ENCODE measurements at regions not wholly inside any gene's neighbourhood (a gene's known extent, or its start where the extent isn't known, plus 50 kb on each side); places are given as distances from the start of the nearest gene placed in this dataset.
A peak's percentile ranks its signal among the peaks of the same experiment; 100 is the strongest.

DNA sequence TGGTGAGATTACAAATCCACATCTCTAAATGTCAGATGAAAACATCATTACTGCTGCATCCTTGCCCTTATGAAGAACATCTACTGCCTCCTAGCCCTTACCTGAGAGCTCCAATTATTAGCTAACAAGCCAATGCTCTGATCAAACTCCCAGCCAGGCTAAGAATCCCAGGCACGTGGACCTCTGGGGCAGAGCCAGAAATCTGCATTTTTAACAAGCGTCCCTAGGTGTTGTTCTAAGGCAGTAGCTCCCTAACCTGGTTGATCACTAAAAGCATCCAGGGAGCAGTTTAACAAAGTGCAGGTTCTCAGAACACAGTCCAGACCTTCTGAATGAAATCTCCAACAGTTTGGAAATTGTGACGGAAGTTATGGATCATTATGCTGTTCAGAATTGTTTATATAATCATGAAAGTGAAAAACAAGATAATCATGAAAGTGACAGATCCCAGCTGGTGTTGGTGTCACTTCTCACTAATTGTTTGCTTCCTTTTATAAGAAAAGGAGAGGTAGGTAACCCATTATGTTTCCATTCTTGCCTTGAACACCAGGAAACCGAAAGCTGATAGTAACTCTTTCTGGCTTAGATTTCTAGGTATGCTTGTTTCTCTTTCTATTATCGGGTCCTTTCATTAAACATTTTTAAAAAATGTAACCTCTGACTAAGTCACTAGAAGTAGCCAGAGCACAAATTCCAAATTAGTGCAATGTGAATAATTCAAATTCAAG, 216.5 kb upstream of the NR4A3 start:
- Mint-ChIP-seq H3K4me1 (peaks cover 34% of the 10 kb centered on the region), H3K27me3 (ENCODE audit: low read depth) (peaks cover 78% of the 10 kb centered on the region), H3K36me3 (no peaks in the 10 kb centered on the region), H3K9me3 (no peaks in the 10 kb centered on the region), H3K4me3 (no peak overlapping the region), H3K27ac (no peak overlapping the region)
- TF ChIP-seq, protein P1, sequence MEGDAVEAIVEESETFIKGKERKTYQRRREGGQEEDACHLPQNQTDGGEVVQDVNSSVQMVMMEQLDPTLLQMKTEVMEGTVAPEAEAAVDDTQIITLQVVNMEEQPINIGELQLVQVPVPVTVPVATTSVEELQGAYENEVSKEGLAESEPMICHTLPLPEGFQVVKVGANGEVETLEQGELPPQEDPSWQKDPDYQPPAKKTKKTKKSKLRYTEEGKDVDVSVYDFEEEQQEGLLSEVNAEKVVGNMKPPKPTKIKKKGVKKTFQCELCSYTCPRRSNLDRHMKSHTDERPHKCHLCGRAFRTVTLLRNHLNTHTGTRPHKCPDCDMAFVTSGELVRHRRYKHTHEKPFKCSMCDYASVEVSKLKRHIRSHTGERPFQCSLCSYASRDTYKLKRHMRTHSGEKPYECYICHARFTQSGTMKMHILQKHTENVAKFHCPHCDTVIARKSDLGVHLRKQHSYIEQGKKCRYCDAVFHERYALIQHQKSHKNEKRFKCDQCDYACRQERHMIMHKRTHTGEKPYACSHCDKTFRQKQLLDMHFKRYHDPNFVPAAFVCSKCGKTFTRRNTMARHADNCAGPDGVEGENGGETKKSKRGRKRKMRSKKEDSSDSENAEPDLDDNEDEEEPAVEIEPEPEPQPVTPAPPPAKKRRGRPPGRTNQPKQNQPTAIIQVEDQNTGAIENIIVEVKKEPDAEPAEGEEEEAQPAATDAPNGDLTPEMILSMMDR (IDR thresholded peaks at IDR 0.05): no peak
- TF ChIP-seq IRF2 (CRISPR knock-in tag; IDR thresholded peaks at IDR 0.05; ENCODE audit: borderline replicate concordance, low read depth): no peak
- TF ChIP-seq, protein P2, sequence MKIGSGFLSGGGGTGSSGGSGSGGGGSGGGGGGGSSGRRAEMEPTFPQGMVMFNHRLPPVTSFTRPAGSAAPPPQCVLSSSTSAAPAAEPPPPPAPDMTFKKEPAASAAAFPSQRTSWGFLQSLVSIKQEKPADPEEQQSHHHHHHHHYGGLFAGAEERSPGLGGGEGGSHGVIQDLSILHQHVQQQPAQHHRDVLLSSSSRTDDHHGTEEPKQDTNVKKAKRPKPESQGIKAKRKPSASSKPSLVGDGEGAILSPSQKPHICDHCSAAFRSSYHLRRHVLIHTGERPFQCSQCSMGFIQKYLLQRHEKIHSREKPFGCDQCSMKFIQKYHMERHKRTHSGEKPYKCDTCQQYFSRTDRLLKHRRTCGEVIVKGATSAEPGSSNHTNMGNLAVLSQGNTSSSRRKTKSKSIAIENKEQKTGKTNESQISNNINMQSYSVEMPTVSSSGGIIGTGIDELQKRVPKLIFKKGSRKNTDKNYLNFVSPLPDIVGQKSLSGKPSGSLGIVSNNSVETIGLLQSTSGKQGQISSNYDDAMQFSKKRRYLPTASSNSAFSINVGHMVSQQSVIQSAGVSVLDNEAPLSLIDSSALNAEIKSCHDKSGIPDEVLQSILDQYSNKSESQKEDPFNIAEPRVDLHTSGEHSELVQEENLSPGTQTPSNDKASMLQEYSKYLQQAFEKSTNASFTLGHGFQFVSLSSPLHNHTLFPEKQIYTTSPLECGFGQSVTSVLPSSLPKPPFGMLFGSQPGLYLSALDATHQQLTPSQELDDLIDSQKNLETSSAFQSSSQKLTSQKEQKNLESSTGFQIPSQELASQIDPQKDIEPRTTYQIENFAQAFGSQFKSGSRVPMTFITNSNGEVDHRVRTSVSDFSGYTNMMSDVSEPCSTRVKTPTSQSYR (CRISPR knock-in tag; IDR thresholded peaks at IDR 0.05): no peak
- TF ChIP-seq, protein P3, sequence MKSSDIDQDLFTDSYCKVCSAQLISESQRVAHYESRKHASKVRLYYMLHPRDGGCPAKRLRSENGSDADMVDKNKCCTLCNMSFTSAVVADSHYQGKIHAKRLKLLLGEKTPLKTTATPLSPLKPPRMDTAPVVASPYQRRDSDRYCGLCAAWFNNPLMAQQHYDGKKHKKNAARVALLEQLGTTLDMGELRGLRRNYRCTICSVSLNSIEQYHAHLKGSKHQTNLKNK (CRISPR knock-in tag; IDR thresholded peaks at IDR 0.05): no peak
- no peak for TF ChIP-seq CREM (CRISPR knock-in tag; IDR thresholded peaks at IDR 0.05)
- DNase-seq (ENCODE audit: low spot score): no peak
- ATAC-seq: peak; percentile 65
- POLR2A ChIA-PET: interaction anchor here (0.8 kb wide), 1 partner anchor 726 kb away, joined by 3 read pairs; no protein-coding TSS in a partner anchor
- CTCF ChIA-PET: no interaction called here

DNA sequence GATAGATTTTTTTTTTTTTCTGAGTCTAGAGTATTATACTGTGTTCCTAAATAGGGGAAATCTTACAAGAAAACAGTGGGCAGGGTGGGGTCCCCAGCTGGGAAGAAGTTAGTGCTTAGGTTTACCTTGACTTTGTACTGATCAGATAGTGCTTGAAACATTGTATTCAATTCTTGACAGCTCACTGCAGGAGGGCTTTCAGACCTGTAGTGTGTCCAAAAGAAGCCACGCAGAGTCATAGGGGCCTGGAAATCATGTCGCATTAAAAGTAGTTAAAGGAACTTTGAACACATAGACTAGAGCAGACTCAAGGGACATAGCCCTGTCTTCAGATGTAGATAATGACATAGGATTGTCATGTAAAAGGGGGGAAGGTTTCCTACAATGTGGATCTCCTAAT, 215.4 kb upstream of the NR4A3 start:
- Mint-ChIP-seq H3K4me3 (no peak overlapping the region), H3K27ac (no peak overlapping the region), H3K36me3 (no peaks in the 10 kb centered on the region), H3K4me1 (peaks cover 34% of the 10 kb centered on the region), H3K9me3 (no peaks in the 10 kb centered on the region), H3K27me3 (ENCODE audit: low read depth) (peaks cover 82% of the 10 kb centered on the region)
- POLR2A ChIA-PET: no interaction called here
- DNase-seq (ENCODE audit: low spot score): no peak
- ATAC-seq: no peak
- CTCF ChIA-PET: no interaction called here
- no peak for TF ChIP-seq ZNF396 (CRISPR knock-in tag; IDR thresholded peaks at IDR 0.05; ENCODE audit: borderline replicate concordance)
- no peak for TF ChIP-seq GABPB1 (CRISPR knock-in tag; IDR thresholded peaks at IDR 0.05)
- TF ChIP-seq ZNF671 (CRISPR knock-in tag; IDR thresholded peaks at IDR 0.05): no peak
- no peak for TF ChIP-seq ESRRA (CRISPR knock-in tag; IDR thresholded peaks at IDR 0.05; ENCODE audit: borderline replicate concordance)
- no peak for TF ChIP-seq NR1H2 (CRISPR knock-in tag; IDR thresholded peaks at IDR 0.05)
- TF ChIP-seq, protein P4, sequence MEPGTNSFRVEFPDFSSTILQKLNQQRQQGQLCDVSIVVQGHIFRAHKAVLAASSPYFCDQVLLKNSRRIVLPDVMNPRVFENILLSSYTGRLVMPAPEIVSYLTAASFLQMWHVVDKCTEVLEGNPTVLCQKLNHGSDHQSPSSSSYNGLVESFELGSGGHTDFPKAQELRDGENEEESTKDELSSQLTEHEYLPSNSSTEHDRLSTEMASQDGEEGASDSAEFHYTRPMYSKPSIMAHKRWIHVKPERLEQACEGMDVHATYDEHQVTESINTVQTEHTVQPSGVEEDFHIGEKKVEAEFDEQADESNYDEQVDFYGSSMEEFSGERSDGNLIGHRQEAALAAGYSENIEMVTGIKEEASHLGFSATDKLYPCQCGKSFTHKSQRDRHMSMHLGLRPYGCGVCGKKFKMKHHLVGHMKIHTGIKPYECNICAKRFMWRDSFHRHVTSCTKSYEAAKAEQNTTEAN (CRISPR knock-in tag; IDR thresholded peaks at IDR 0.05): no peak

DNA sequence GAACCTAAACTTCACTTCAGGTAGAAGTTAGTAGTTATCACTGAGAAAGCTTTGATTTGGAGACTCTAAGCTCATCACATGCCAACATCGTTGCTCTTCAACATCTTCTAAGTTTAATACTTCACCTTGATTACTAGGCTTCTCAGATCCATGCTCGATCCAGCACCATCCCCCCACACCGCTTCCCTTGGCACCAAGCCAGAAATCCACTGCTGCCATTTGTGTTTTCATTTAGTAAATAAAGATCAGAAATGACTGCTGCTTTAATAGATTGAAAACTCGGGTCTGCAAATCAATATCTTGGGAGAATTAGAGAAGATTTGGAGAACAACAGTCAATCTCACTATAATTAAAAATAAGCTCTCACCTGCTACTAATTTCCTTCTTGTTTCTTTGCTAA, 214.7 kb upstream of the NR4A3 start:
- ChIA-PET CTCF (no interaction called here), POLR2A (no interaction called here)
- Mint-ChIP-seq H3K36me3 (no peaks in the 10 kb centered on the region), H3K9me3 (no peaks in the 10 kb centered on the region), H3K27ac (no peak overlapping the region), H3K4me3 (peak overlapping the region; percentile 20), H3K4me1 (peaks cover 34% of the 10 kb centered on the region), H3K27me3 (ENCODE audit: low read depth) (peaks cover 78% of the 10 kb centered on the region)
- ATAC-seq: no peak
- no peak for DNase-seq (ENCODE audit: low spot score)
- TF ChIP-seq ZNF121 (CRISPR knock-in tag; IDR thresholded peaks at IDR 0.05) (no peak), TEAD1 (CRISPR knock-in tag; IDR thresholded peaks at IDR 0.05) (no peak), ZNF232 (CRISPR knock-in tag; IDR thresholded peaks at IDR 0.05) (no peak), FOXP1 (CRISPR knock-in tag; IDR thresholded peaks at IDR 0.05; ENCODE audit: borderline replicate concordance) (no peak)
- TF ChIP-seq, protein P5, sequence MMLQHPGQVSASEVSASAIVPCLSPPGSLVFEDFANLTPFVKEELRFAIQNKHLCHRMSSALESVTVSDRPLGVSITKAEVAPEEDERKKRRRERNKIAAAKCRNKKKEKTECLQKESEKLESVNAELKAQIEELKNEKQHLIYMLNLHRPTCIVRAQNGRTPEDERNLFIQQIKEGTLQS (CRISPR knock-in tag; conservative IDR thresholded peaks at IDR 0.05): no peak
- TF ChIP-seq, protein P6, sequence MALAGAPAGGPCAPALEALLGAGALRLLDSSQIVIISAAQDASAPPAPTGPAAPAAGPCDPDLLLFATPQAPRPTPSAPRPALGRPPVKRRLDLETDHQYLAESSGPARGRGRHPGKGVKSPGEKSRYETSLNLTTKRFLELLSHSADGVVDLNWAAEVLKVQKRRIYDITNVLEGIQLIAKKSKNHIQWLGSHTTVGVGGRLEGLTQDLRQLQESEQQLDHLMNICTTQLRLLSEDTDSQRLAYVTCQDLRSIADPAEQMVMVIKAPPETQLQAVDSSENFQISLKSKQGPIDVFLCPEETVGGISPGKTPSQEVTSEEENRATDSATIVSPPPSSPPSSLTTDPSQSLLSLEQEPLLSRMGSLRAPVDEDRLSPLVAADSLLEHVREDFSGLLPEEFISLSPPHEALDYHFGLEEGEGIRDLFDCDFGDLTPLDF (CRISPR knock-in tag; IDR thresholded peaks at IDR 0.05): no peak
- TF ChIP-seq, protein P7, sequence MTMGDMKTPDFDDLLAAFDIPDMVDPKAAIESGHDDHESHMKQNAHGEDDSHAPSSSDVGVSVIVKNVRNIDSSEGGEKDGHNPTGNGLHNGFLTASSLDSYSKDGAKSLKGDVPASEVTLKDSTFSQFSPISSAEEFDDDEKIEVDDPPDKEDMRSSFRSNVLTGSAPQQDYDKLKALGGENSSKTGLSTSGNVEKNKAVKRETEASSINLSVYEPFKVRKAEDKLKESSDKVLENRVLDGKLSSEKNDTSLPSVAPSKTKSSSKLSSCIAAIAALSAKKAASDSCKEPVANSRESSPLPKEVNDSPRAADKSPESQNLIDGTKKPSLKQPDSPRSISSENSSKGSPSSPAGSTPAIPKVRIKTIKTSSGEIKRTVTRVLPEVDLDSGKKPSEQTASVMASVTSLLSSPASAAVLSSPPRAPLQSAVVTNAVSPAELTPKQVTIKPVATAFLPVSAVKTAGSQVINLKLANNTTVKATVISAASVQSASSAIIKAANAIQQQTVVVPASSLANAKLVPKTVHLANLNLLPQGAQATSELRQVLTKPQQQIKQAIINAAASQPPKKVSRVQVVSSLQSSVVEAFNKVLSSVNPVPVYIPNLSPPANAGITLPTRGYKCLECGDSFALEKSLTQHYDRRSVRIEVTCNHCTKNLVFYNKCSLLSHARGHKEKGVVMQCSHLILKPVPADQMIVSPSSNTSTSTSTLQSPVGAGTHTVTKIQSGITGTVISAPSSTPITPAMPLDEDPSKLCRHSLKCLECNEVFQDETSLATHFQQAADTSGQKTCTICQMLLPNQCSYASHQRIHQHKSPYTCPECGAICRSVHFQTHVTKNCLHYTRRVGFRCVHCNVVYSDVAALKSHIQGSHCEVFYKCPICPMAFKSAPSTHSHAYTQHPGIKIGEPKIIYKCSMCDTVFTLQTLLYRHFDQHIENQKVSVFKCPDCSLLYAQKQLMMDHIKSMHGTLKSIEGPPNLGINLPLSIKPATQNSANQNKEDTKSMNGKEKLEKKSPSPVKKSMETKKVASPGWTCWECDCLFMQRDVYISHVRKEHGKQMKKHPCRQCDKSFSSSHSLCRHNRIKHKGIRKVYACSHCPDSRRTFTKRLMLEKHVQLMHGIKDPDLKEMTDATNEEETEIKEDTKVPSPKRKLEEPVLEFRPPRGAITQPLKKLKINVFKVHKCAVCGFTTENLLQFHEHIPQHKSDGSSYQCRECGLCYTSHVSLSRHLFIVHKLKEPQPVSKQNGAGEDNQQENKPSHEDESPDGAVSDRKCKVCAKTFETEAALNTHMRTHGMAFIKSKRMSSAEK (CRISPR knock-in tag; IDR thresholded peaks at IDR 0.05; ENCODE audit: borderline replicate concordance): no peak
- TF ChIP-seq, protein P8, sequence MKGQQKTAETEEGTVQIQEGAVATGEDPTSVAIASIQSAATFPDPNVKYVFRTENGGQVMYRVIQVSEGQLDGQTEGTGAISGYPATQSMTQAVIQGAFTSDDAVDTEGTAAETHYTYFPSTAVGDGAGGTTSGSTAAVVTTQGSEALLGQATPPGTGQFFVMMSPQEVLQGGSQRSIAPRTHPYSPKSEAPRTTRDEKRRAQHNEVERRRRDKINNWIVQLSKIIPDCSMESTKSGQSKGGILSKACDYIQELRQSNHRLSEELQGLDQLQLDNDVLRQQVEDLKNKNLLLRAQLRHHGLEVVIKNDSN (CRISPR knock-in tag; IDR thresholded peaks at IDR 0.05): no peak

All from WTC11 (cell line).